HEK293 (cell line): ENCODE measurements at regions not wholly inside any gene's neighbourhood (a gene's known extent, or its start where the extent isn't known, plus 50 kb on each side); places are given as distances from the start of the nearest gene placed in this dataset.

Experiments used
- CTCF ChIA-PET: fragments of 350-600 bp; formaldehyde crosslinking; extraction: SDS; loops from one replicate; lab custom pipeline; 2021; ENCODE audit warnings: antibody characterized with exemption; lab: Yijun Ruan, JAX
- POLR2A ChIA-PET: fragments of 300-600 bp; formaldehyde crosslinking; extraction: SDS; loops from one replicate; lab custom pipeline; 2020; ENCODE audit warnings: antibody characterized with exemption, inconsistent platforms; lab: Yijun Ruan, JAX
- H3K27ac ChIP-seq: fragments of 200-500 bp; sonication (Bioruptor generic); 2 replicates; pipeline ENCODE4 v1.5.1; 2014; ENCODE audit warnings: low read depth, low read length, control low read depth, inconsistent platforms; ENCODE audit errors: extremely low read depth
- H3K36me3 ChIP-seq, 2 experiments: fragments of 200-500 bp in 1 of 2; sonication (Bioruptor generic) in 1 of 2; 1 replicate in 1 of 2; 2 replicates in 1 of 2; pipeline ENCODE4 v1.5.1; 2014 to 2017; ENCODE audit warnings: inconsistent platforms in 2 of 2, low read length in 2 of 2; ENCODE audit not compliant: control insufficient read depth in 2 of 2, insufficient read depth in 1 of 2
- H3K4me1 ChIP-seq: fragments of 200-500 bp; sonication (Bioruptor generic); 2 replicates; pipeline ENCODE4 v1.5.1; 2014; ENCODE audit warnings: mild to moderate bottlenecking, low read length, inconsistent platforms; ENCODE audit not compliant: control insufficient read depth, insufficient read depth
- H3K4me3 ChIP-seq: 2 replicates; pipeline ENCODE4 v1.5.1; 2011; ENCODE audit warnings: low read depth, mild to moderate bottlenecking, control low read depth, low read length, moderate library complexity
- H3K9me3 ChIP-seq: fragments of 200-500 bp; sonication (Bioruptor generic); 2 replicates; pipeline ENCODE4 v1.5.1; 2014; ENCODE audit warnings: low read depth, low read length, inconsistent platforms; ENCODE audit not compliant: control insufficient read depth, insufficient read depth
- KLF9 ChIP-seq: fragments of 450-650 bp; formaldehyde crosslinking; IDR thresholded peaks from 2 replicates; pipeline ENCODE4 v1.5.1; 2016; ENCODE audit warnings: missing biosample characterization, missing genetic modification characterization, low read depth
- PRDM1 ChIP-seq: fragments of 450-650 bp; formaldehyde crosslinking; IDR thresholded peaks from 2 replicates; pipeline ENCODE4; 2016; ENCODE audit warnings: missing biosample characterization, missing genetic modification characterization
- SETDB1 ChIP-seq: IDR thresholded peaks from one replicate; pipeline ENCODE4 v1.6.1; 2017; ENCODE audit warnings: mild to moderate bottlenecking, low read length, moderate library complexity, mixed read lengths; ENCODE audit not compliant: insufficient read length
- ZFP3 ChIP-seq: fragments of 450-650 bp; formaldehyde crosslinking; IDR thresholded peaks from 2 replicates; pipeline ENCODE4 v1.5.1; 2016; ENCODE audit warnings: low read depth, missing biosample characterization, missing genetic modification characterization
- ZNF138 ChIP-seq: fragments of 450-650 bp; formaldehyde crosslinking; IDR thresholded peaks from 2 replicates; pipeline ENCODE4 v1.5.1; 2016; ENCODE audit warnings: missing biosample characterization, missing genetic modification characterization, borderline replicate concordance
- ZNF211 ChIP-seq: fragments of 450-650 bp; formaldehyde crosslinking; IDR thresholded peaks from 2 replicates; pipeline ENCODE4 v1.5.1; 2016; ENCODE audit warnings: low read depth, missing biosample characterization, missing genetic modification characterization
- ZNF221 ChIP-seq: fragments of 450-650 bp; formaldehyde crosslinking; IDR thresholded peaks from 2 replicates; pipeline ENCODE4 v1.5.1; 2017; ENCODE audit warnings: missing biosample characterization, missing genetic modification characterization, borderline replicate concordance
- ZNF341 ChIP-seq: fragments of 450-650 bp; formaldehyde crosslinking; IDR thresholded peaks from 2 replicates; pipeline ENCODE4; 2016; ENCODE audit warnings: low read depth, missing biosample characterization, missing genetic modification characterization
- ZNF529 ChIP-seq: fragments of 450-650 bp; formaldehyde crosslinking; IDR thresholded peaks from 2 replicates; pipeline ENCODE4 v1.5.1; 2017; ENCODE audit warnings: missing genetic modification characterization, missing biosample characterization; ENCODE audit not compliant: insufficient replicate concordance
- ZNF530 ChIP-seq: fragments of 450-650 bp; formaldehyde crosslinking; IDR thresholded peaks from 2 replicates; pipeline ENCODE4 v1.5.1; 2016; ENCODE audit warnings: low read depth, missing biosample characterization, missing genetic modification characterization
- ZNF664 ChIP-seq: fragments of 450-650 bp; formaldehyde crosslinking; IDR thresholded peaks from 2 replicates; pipeline ENCODE4 v1.5.1; 2016; ENCODE audit warnings: missing biosample characterization, missing genetic modification characterization
- ZSCAN16 ChIP-seq: fragments of 450-650 bp; formaldehyde crosslinking; IDR thresholded peaks from 2 replicates; pipeline ENCODE4 v1.5.1; 2016; ENCODE audit warnings: missing biosample characterization, missing genetic modification characterization
- ZSCAN23 ChIP-seq: fragments of 450-650 bp; formaldehyde crosslinking; IDR thresholded peaks from 2 replicates; pipeline ENCODE4 v1.5.1; 2016; ENCODE audit warnings: missing biosample characterization, missing genetic modification characterization
- TF ChIP-seq, protein P1 (sequence below): fragments of 450-650 bp; formaldehyde crosslinking; IDR thresholded peaks from 2 replicates; pipeline ENCODE4 v1.5.1; 2016; ENCODE audit warnings: missing biosample characterization, missing genetic modification characterization
- TF ChIP-seq, protein P2 (sequence below): fragments of 450-650 bp; IDR thresholded peaks from 2 replicates; pipeline ENCODE4 v1.5.1; 2018; ENCODE audit warnings: missing biosample characterization, mild to moderate bottlenecking, missing genetic modification characterization
- TF ChIP-seq, protein P3 (sequence below): fragments of 450-650 bp; formaldehyde crosslinking; IDR thresholded peaks from 2 replicates; pipeline ENCODE4 v1.5.1; 2016; ENCODE audit warnings: missing biosample characterization, missing genetic modification characterization
- TF ChIP-seq, protein P4 (sequence below): fragments of 450-650 bp; formaldehyde crosslinking; IDR thresholded peaks from 2 replicates; pipeline ENCODE4 v1.5.1; 2016; ENCODE audit warnings: missing biosample characterization, missing genetic modification characterization, borderline replicate concordance
- TF ChIP-seq, protein P5 (sequence below): fragments of 450-650 bp; formaldehyde crosslinking; IDR thresholded peaks from 2 replicates; pipeline ENCODE4 v1.5.1; 2016; ENCODE audit warnings: missing biosample characterization, missing genetic modification characterization

DNA sequence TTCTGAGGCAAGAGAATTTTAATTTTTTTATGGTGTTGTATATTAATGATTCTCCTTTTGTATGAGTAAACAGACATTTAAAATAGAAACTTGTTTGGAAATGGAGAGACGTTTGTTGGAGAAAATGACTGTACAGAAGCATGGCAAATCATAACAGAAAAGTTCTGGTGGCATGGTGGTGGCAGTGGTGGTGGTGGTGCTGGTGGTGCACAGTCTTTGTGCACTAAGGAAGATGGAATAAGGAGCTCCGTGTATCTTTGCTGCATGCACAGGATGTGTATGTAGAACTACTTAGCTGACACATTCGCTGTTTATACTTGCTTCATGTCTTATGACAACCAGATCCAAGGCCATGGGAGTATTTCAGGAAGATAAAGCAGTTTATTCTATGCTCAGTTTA is 294.9 kb downstream of the UTRN start:
- H3K9me3 ChIP-seq = no peaks in the 10 kb centered on the region
- no peak overlapping the region for H3K27ac ChIP-seq
- H3K36me3 ChIP-seq = peaks cover 0 to 11% of the 10 kb centered on the region in 2 experiments; a peak in 2 of 3 replicates
- POLR2A ChIA-PET = no interaction called here
- TF ChIP-seq ZNF529 (tag by site-specific recombination) (no peak), PRDM1 (tag by site-specific recombination) (no peak), ZNF664 (tag by site-specific recombination) (no peak), KLF9 (no peak), ZNF221 (tag by site-specific recombination) (no peak)
- TF ChIP-seq, protein P1, sequence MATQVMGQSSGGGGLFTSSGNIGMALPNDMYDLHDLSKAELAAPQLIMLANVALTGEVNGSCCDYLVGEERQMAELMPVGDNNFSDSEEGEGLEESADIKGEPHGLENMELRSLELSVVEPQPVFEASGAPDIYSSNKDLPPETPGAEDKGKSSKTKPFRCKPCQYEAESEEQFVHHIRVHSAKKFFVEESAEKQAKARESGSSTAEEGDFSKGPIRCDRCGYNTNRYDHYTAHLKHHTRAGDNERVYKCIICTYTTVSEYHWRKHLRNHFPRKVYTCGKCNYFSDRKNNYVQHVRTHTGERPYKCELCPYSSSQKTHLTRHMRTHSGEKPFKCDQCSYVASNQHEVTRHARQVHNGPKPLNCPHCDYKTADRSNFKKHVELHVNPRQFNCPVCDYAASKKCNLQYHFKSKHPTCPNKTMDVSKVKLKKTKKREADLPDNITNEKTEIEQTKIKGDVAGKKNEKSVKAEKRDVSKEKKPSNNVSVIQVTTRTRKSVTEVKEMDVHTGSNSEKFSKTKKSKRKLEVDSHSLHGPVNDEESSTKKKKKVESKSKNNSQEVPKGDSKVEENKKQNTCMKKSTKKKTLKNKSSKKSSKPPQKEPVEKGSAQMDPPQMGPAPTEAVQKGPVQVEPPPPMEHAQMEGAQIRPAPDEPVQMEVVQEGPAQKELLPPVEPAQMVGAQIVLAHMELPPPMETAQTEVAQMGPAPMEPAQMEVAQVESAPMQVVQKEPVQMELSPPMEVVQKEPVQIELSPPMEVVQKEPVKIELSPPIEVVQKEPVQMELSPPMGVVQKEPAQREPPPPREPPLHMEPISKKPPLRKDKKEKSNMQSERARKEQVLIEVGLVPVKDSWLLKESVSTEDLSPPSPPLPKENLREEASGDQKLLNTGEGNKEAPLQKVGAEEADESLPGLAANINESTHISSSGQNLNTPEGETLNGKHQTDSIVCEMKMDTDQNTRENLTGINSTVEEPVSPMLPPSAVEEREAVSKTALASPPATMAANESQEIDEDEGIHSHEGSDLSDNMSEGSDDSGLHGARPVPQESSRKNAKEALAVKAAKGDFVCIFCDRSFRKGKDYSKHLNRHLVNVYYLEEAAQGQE (tag by site-specific recombination) = no peak
- no peaks in the 10 kb centered on the region for H3K4me1 ChIP-seq
- CTCF ChIA-PET = no interaction called here
- H3K4me3 ChIP-seq = no peak overlapping the region

DNA sequence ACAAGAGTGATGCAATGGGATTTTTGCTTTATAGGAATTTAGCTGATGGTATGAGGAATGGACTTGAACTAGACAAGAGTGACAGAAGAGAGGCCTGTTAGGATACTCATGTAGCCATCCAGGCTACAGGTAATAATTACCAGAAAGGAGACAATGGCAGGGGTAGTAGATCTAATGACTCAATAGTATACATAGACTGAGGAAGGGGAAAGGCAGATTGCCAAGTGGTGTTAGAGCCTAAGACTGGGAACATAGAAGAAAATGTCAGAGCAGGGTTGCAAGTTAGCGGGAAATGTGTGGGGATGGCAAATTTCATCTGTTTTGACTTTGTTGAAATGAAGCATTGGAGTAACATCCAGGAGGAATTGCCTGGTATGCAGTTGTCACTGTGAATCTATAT is 295.6 kb downstream of the UTRN start:
- ChIA-PET POLR2A (no interaction called here), CTCF (interaction anchor here (0.5 to 1.4 kb wide), 9 partner anchors 12 to 1122 kb away, joined by 3 to 7 read pairs (median 3); no protein-coding TSS in a partner anchor)
- no peak overlapping the region for H3K27ac ChIP-seq
- no peak overlapping the region for H3K4me3 ChIP-seq
- H3K36me3 ChIP-seq = peaks cover 0 to 11% of the 10 kb centered on the region in 2 experiments; a peak in 2 of 3 replicates
- H3K9me3 ChIP-seq = no peaks in the 10 kb centered on the region
- no peaks in the 10 kb centered on the region for H3K4me1 ChIP-seq
- no peak for TF ChIP-seq ZSCAN23 (tag by site-specific recombination)
- TF ChIP-seq, protein P2, sequence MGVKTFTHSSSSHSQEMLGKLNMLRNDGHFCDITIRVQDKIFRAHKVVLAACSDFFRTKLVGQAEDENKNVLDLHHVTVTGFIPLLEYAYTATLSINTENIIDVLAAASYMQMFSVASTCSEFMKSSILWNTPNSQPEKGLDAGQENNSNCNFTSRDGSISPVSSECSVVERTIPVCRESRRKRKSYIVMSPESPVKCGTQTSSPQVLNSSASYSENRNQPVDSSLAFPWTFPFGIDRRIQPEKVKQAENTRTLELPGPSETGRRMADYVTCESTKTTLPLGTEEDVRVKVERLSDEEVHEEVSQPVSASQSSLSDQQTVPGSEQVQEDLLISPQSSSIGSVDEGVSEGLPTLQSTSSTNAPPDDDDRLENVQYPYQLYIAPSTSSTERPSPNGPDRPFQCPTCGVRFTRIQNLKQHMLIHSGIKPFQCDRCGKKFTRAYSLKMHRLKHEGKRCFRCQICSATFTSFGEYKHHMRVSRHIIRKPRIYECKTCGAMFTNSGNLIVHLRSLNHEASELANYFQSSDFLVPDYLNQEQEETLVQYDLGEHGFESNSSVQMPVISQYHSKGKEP (tag by site-specific recombination) = no peak
- no peak for TF ChIP-seq ZFP3 (tag by site-specific recombination)
- TF ChIP-seq, protein P1 (tag by site-specific recombination) = no peak
- TF ChIP-seq, protein P3, sequence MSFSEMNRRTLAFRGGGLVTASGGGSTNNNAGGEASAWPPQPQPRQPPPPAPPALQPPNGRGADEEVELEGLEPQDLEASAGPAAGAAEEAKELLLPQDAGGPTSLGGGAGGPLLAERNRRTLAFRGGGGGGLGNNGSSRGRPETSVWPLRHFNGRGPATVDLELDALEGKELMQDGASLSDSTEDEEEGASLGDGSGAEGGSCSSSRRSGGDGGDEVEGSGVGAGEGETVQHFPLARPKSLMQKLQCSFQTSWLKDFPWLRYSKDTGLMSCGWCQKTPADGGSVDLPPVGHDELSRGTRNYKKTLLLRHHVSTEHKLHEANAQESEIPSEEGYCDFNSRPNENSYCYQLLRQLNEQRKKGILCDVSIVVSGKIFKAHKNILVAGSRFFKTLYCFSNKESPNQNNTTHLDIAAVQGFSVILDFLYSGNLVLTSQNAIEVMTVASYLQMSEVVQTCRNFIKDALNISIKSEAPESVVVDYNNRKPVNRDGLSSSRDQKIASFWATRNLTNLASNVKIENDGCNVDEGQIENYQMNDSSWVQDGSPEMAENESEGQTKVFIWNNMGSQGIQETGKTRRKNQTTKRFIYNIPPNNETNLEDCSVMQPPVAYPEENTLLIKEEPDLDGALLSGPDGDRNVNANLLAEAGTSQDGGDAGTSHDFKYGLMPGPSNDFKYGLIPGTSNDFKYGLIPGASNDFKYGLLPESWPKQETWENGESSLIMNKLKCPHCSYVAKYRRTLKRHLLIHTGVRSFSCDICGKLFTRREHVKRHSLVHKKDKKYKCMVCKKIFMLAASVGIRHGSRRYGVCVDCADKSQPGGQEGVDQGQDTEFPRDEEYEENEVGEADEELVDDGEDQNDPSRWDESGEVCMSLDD (tag by site-specific recombination) = no peak
- TF ChIP-seq, protein P4, sequence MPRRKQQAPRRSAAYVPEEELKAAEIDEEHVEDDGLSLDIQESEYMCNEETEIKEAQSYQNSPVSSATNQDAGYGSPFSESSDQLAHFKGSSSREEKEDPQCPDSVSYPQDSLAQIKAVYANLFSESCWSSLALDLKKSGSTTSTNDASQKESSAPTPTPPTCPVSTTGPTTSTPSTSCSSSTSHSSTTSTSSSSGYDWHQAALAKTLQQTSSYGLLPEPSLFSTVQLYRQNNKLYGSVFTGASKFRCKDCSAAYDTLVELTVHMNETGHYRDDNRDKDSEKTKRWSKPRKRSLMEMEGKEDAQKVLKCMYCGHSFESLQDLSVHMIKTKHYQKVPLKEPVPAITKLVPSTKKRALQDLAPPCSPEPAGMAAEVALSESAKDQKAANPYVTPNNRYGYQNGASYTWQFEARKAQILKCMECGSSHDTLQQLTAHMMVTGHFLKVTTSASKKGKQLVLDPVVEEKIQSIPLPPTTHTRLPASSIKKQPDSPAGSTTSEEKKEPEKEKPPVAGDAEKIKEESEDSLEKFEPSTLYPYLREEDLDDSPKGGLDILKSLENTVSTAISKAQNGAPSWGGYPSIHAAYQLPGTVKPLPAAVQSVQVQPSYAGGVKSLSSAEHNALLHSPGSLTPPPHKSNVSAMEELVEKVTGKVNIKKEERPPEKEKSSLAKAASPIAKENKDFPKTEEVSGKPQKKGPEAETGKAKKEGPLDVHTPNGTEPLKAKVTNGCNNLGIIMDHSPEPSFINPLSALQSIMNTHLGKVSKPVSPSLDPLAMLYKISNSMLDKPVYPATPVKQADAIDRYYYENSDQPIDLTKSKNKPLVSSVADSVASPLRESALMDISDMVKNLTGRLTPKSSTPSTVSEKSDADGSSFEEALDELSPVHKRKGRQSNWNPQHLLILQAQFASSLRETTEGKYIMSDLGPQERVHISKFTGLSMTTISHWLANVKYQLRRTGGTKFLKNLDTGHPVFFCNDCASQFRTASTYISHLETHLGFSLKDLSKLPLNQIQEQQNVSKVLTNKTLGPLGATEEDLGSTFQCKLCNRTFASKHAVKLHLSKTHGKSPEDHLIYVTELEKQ (tag by site-specific recombination) = no peak
- TF ChIP-seq ZNF530 (tag by site-specific recombination) = no peak
- TF ChIP-seq ZNF138 (tag by site-specific recombination) = no peak
- TF ChIP-seq SETDB1 = no peak
- no peak for TF ChIP-seq ZSCAN16 (tag by site-specific recombination)
- TF ChIP-seq, protein P5, sequence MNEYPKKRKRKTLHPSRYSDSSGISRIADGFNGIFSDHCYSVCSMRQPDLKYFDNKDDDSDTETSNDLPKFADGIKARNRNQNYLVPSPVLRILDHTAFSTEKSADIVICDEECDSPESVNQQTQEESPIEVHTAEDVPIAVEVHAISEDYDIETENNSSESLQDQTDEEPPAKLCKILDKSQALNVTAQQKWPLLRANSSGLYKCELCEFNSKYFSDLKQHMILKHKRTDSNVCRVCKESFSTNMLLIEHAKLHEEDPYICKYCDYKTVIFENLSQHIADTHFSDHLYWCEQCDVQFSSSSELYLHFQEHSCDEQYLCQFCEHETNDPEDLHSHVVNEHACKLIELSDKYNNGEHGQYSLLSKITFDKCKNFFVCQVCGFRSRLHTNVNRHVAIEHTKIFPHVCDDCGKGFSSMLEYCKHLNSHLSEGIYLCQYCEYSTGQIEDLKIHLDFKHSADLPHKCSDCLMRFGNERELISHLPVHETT (tag by site-specific recombination) = no peak
- no peak for TF ChIP-seq ZNF211 (tag by site-specific recombination)
- TF ChIP-seq ZNF341 = no peak
